NCI-H524 treated with DMSO at 0.1 percent for 48 hours (cell line): ENCODE measurements at regions not wholly inside any gene's neighbourhood (a gene's known extent, or its start where the extent isn't known, plus 50 kb on each side); places are given as distances from the start of the nearest gene placed in this dataset.

Experiments used
- DNase-seq: peaks from one replicate; lab custom pipeline; 2025; lab: John Stamatoyannopoulos, UW

- no peak for DNase-seq
Observed at GRCh38 chr4:16365036-16365569, 138.8 kb upstream of the TAPT1 start.

- no peak for DNase-seq
Observed at GRCh38 chr4:16360694-16361262, 134.5 kb upstream of the TAPT1 start.

- DNase-seq = no peak
Observed at GRCh38 chr4:16353165-16353564, 126.9 kb upstream of the TAPT1 start.

- DNase-seq = peak; percentile 23
Observed at GRCh38 chr4:16351161-16351560, 124.9 kb upstream of the TAPT1 start.

GRCh38 chr4:16344853-16345252, 118.6 kb upstream of the TAPT1 start:
- DNase-seq = no peak

- no peak for DNase-seq
Observed at GRCh38 chr4:16337936-16338335, 111.7 kb upstream of the TAPT1 start.

- peak; percentile 12 for DNase-seq
Observed at GRCh38 chr4:16334601-16335000, 108.3 kb upstream of the TAPT1 start.

- DNase-seq = no peak
Observed at GRCh38 chr4:16329797-16330134, 103.5 kb upstream of the TAPT1 start.

GRCh38 chr4:16329125-16329796, 103.0 kb upstream of the TAPT1 start:
- DNase-seq = no peak

GRCh38 chr4:16322183-16322582, 95.9 kb upstream of the TAPT1 start:
- DNase-seq = no peak

GRCh38 chr4:16315456-16315855, 89.2 kb upstream of the TAPT1 start:
- DNase-seq = no peak

- no peak for DNase-seq
Observed at GRCh38 chr4:16310606-16311005, 84.3 kb upstream of the TAPT1 start.

GRCh38 chr4:16302648-16303047, 76.4 kb upstream of the TAPT1 start:
- DNase-seq = no peak

GRCh38 chr4:16297003-16297402, 70.7 kb upstream of the TAPT1 start:
- DNase-seq = no peak

- DNase-seq = no peak
Observed at GRCh38 chr4:16294455-16294854, 68.2 kb upstream of the TAPT1 start.

GRCh38 chr4:16293210-16293838, 67.1 kb upstream of the TAPT1 start:
- no peak for DNase-seq

GRCh38 chr4:16292585-16292984, 66.3 kb upstream of the TAPT1 start:
- no peak for DNase-seq

- no peak for DNase-seq
Observed at GRCh38 chr4:16290681-16291420, 64.6 kb upstream of the TAPT1 start.

- DNase-seq = peak; percentile 8
Observed at GRCh38 chr4:16289897-16290554, 63.8 kb upstream of the TAPT1 start.

- DNase-seq = no peak
Observed at GRCh38 chr4:16284050-16284449, 57.8 kb upstream of the TAPT1 start.

- DNase-seq = no peak
Observed at GRCh38 chr4:16278178-16278577, 51.9 kb upstream of the TAPT1 start.
